ENCODE measurements at regions not wholly inside any gene's neighbourhood (a gene's known extent, or its start where the extent isn't known, plus 50 kb on each side); places are given as distances from the start of the nearest gene placed in this dataset.
A peak's percentile ranks its signal among the peaks of the same experiment; 100 is the strongest.

GRCh38 chr22:47276450-47276820 lies 514.0 kb downstream of the TBC1D22A start:
- in situ Hi-C loops (cut with HindIII; ENCODE audit: low pct_unique_long_range_greater_than_20kb, low sequenced_read_pairs), result no loop called here
- DNase-seq (ENCODE audit: low read depth, low spot score), result no peak

GRCh38 chr22:47275605-47276449 lies 513.4 kb downstream of the TBC1D22A start:
- DNase-seq (ENCODE audit: low read depth, low spot score), result peak; percentile 15
- in situ Hi-C loops (cut with HindIII; ENCODE audit: low pct_unique_long_range_greater_than_20kb, low sequenced_read_pairs), result no loop called here

GRCh38 chr22:47274196-47274595 lies 511.7 kb downstream of the TBC1D22A start:
- in situ Hi-C loops (cut with HindIII; ENCODE audit: low pct_unique_long_range_greater_than_20kb, low sequenced_read_pairs), result no loop called here
- no peak for DNase-seq (ENCODE audit: low read depth, low spot score)

GRCh38 chr22:47270463-47271135 lies 508.1 kb downstream of the TBC1D22A start:
- peak; percentile 23 for DNase-seq (ENCODE audit: low read depth, low spot score)
- in situ Hi-C loops (cut with HindIII; ENCODE audit: low pct_unique_long_range_greater_than_20kb, low sequenced_read_pairs), result no loop called here

GRCh38 chr22:47269516-47270088 lies 507.2 kb downstream of the TBC1D22A start:
- no peak for DNase-seq (ENCODE audit: low read depth, low spot score)
- in situ Hi-C loops (cut with HindIII; ENCODE audit: low pct_unique_long_range_greater_than_20kb, low sequenced_read_pairs), result no loop called here

GRCh38 chr22:47267513-47268282 lies 505.2 kb downstream of the TBC1D22A start:
- DNase-seq (ENCODE audit: low read depth, low spot score), result no peak
- in situ Hi-C loops (cut with HindIII; ENCODE audit: low pct_unique_long_range_greater_than_20kb, low sequenced_read_pairs), result no loop called here

- in situ Hi-C loops (cut with HindIII; ENCODE audit: low pct_unique_long_range_greater_than_20kb, low sequenced_read_pairs), result no loop called here
These were observed 503.9 kb downstream of the TBC1D22A start for GRCh38 chr22:47266329-47266728.

GRCh38 chr22:47260551-47260950 lies 498.1 kb downstream of the TBC1D22A start:
- in situ Hi-C loops (cut with HindIII; ENCODE audit: low pct_unique_long_range_greater_than_20kb, low sequenced_read_pairs), result no loop called here
- no peak for DNase-seq (ENCODE audit: low read depth, low spot score)

More at GRCh38 chr22:47266329-47266728, 503.9 kb downstream of the TBC1D22A start:
- DNase-seq (ENCODE audit: low read depth, low spot score), result no peak

GRCh38 chr22:47259990-47260389 lies 497.5 kb downstream of the TBC1D22A start:
- in situ Hi-C loops (cut with HindIII; ENCODE audit: low pct_unique_long_range_greater_than_20kb, low sequenced_read_pairs), result no loop called here
- DNase-seq (ENCODE audit: low read depth, low spot score), result peak; percentile 24

GRCh38 chr22:47259049-47259448 lies 496.6 kb downstream of the TBC1D22A start:
- no peak for DNase-seq (ENCODE audit: low read depth, low spot score)
- in situ Hi-C loops (cut with HindIII; ENCODE audit: low pct_unique_long_range_greater_than_20kb, low sequenced_read_pairs), result no loop called here

GRCh38 chr22:47257976-47258375 lies 495.5 kb downstream of the TBC1D22A start:
- in situ Hi-C loops (cut with HindIII; ENCODE audit: low pct_unique_long_range_greater_than_20kb, low sequenced_read_pairs), result no loop called here
- no peak for DNase-seq (ENCODE audit: low read depth, low spot score)

- in situ Hi-C loops (cut with HindIII; ENCODE audit: low pct_unique_long_range_greater_than_20kb, low sequenced_read_pairs), result no loop called here
- no peak for DNase-seq (ENCODE audit: low read depth, low spot score)
These were observed 495.1 kb downstream of the TBC1D22A start for GRCh38 chr22:47257566-47257965.

- DNase-seq (ENCODE audit: low read depth, low spot score), result no peak
- in situ Hi-C loops (cut with HindIII; ENCODE audit: low pct_unique_long_range_greater_than_20kb, low sequenced_read_pairs), result no loop called here
These were observed 489.5 kb downstream of the TBC1D22A start for GRCh38 chr22:47251911-47252310.

- DNase-seq (ENCODE audit: low read depth, low spot score), result no peak
- in situ Hi-C loops (cut with HindIII; ENCODE audit: low pct_unique_long_range_greater_than_20kb, low sequenced_read_pairs), result no loop called here
These were observed 488.7 kb downstream of the TBC1D22A start for GRCh38 chr22:47250995-47251765.

GRCh38 chr22:47249370-47249928 lies 487.0 kb downstream of the TBC1D22A start:
- in situ Hi-C loops (cut with HindIII; ENCODE audit: low pct_unique_long_range_greater_than_20kb, low sequenced_read_pairs), result no loop called here
- DNase-seq (ENCODE audit: low read depth, low spot score), result no peak

- in situ Hi-C loops (cut with HindIII; ENCODE audit: low pct_unique_long_range_greater_than_20kb, low sequenced_read_pairs), result no loop called here
- no peak for DNase-seq (ENCODE audit: low read depth, low spot score)
These were observed 486.5 kb downstream of the TBC1D22A start for GRCh38 chr22:47248925-47249324.

GRCh38 chr22:47247579-47248240 lies 485.3 kb downstream of the TBC1D22A start:
- DNase-seq (ENCODE audit: low read depth, low spot score), result no peak
- in situ Hi-C loops (cut with HindIII; ENCODE audit: low pct_unique_long_range_greater_than_20kb, low sequenced_read_pairs), result no loop called here

Measured in SK-MEL-5 (cell line).